ENCODE measurements at regions not wholly inside any gene's neighbourhood (a gene's known extent, or its start where the extent isn't known, plus 50 kb on each side); places are given as distances from the start of the nearest gene placed in this dataset.

- TF ChIP-seq POLR2AphosphoS5 (IDR thresholded peaks at IDR 0.05; ENCODE audit: low read depth, low read length) (no peak), SIN3A (IDR thresholded peaks at IDR 0.05; ENCODE audit: borderline replicate concordance, insufficient read depth, low read length) (no peak), FOXP2 (optimal IDR thresholded peaks at IDR 0.05; ENCODE audit: borderline replicate concordance, extremely low read depth, extremely low read length, insufficient read depth) (no peak), TAF1 (IDR thresholded peaks at IDR 0.05; ENCODE audit: borderline replicate concordance, insufficient read depth, low read length) (no peak), REST (IDR thresholded peaks at IDR 0.05; ENCODE audit: insufficient read depth in 1 of 2, low read depth in 2 of 2, low read length in 2 of 2) (no peak)
These were observed 135.9 kb downstream of the RNASET2 start for GRCh38 chr6:166820483-166820882.

DNA sequence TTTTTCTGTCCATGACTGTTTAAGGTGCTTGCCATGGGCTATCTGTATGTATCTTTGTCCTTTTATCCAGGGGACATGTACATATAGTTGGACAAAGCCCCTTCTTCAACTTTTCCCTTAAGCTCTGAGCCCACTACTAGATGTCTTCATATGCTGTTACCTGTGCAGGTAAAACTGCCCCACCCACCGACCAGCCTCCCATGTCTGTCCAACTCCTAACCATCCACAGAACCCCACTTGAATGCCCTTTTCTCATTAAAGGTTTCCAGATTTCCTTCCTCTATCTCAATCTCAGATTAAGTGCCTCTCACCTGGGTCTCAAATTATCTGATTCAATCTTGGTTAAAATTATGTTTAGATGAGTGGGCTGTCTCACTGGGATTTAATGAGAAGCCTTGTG is 136.3 kb downstream of the RNASET2 start:
- TF ChIP-seq TAF1 (IDR thresholded peaks at IDR 0.05; ENCODE audit: borderline replicate concordance, insufficient read depth, low read length) (no peak), POLR2AphosphoS5 (IDR thresholded peaks at IDR 0.05; ENCODE audit: low read depth, low read length) (no peak), SIN3A (IDR thresholded peaks at IDR 0.05; ENCODE audit: borderline replicate concordance, insufficient read depth, low read length) (no peak), REST (IDR thresholded peaks at IDR 0.05; ENCODE audit: insufficient read depth in 1 of 2, low read depth in 2 of 2, low read length in 2 of 2) (no peak)

GRCh38 chr6:166815629-166816028 is 140.7 kb downstream of the RNASET2 start:
- TF ChIP-seq SIN3A (IDR thresholded peaks at IDR 0.05; ENCODE audit: borderline replicate concordance, insufficient read depth, low read length): no peak
- peak; percentile 84 to 96 for TF ChIP-seq REST (IDR thresholded peaks at IDR 0.05; ENCODE audit: insufficient read depth in 1 of 2, low read depth in 2 of 2, low read length in 2 of 2)
- no peak for TF ChIP-seq FOXP2 (optimal IDR thresholded peaks at IDR 0.05; ENCODE audit: borderline replicate concordance, extremely low read depth, extremely low read length, insufficient read depth)

DNA sequence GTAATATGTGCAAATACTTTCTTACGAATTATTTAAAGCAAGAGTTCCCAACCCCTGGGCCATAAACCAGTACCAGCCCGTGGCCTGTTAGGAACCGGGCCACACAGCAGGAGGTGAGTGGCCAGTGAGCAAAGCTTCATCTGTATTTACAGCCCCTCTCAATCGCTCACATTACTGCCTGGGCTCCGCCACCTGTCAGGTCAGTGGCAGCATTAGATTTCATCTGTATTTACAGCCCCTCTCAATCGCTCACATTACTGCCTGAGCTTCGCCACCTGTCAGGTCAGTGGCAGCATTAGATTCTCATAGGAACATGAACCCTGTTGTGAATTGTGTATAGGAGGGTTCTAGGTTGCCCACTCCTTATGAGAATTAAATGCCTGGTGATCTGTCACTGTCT is 142.0 kb downstream of the RNASET2 start:
- TF ChIP-seq POLR2AphosphoS5 (IDR thresholded peaks at IDR 0.05; ENCODE audit: low read depth, low read length) (no peak), SIN3A (IDR thresholded peaks at IDR 0.05; ENCODE audit: borderline replicate concordance, insufficient read depth, low read length) (no peak), REST (IDR thresholded peaks at IDR 0.05; ENCODE audit: insufficient read depth in 1 of 2, low read depth in 2 of 2, low read length in 2 of 2) (no peak), FOXP2 (optimal IDR thresholded peaks at IDR 0.05; ENCODE audit: borderline replicate concordance, extremely low read depth, extremely low read length, insufficient read depth) (no peak), TAF1 (IDR thresholded peaks at IDR 0.05; ENCODE audit: borderline replicate concordance, insufficient read depth, low read length) (no peak)

DNA sequence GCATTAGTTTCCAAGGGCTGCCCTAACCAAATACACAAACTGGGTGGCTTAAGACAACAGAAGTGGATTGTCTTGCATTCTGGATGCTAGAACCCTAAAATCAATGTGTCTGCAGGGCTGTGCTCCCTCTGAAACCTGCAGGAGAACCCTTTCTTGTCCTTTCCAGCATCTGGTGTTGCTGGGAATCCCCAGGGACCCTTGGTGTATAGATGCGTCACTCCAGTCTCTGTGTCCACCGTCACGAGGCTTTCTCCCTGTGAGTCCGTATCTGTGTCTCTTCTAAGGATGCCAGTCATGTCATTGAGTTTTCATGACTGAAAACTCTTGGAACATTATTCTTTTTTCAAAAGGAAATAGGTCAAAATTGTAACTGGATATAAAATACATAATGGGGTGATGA is 142.9 kb downstream of the RNASET2 start:
- no peak for TF ChIP-seq POLR2AphosphoS5 (IDR thresholded peaks at IDR 0.05; ENCODE audit: low read depth, low read length)
- no peak for TF ChIP-seq TAF1 (IDR thresholded peaks at IDR 0.05; ENCODE audit: borderline replicate concordance, insufficient read depth, low read length)
- no peak for TF ChIP-seq FOXP2 (optimal IDR thresholded peaks at IDR 0.05; ENCODE audit: borderline replicate concordance, extremely low read depth, extremely low read length, insufficient read depth)
- no peak for TF ChIP-seq SIN3A (IDR thresholded peaks at IDR 0.05; ENCODE audit: borderline replicate concordance, insufficient read depth, low read length)
- no peak for TF ChIP-seq REST (IDR thresholded peaks at IDR 0.05; ENCODE audit: insufficient read depth in 1 of 2, low read depth in 2 of 2, low read length in 2 of 2)

Data from PFSK-1 (cell line).